ENCODE measurements at regions not wholly inside any gene's neighbourhood (a gene's known extent, or its start where the extent isn't known, plus 50 kb on each side); places are given as distances from the start of the nearest gene placed in this dataset.

DNA sequence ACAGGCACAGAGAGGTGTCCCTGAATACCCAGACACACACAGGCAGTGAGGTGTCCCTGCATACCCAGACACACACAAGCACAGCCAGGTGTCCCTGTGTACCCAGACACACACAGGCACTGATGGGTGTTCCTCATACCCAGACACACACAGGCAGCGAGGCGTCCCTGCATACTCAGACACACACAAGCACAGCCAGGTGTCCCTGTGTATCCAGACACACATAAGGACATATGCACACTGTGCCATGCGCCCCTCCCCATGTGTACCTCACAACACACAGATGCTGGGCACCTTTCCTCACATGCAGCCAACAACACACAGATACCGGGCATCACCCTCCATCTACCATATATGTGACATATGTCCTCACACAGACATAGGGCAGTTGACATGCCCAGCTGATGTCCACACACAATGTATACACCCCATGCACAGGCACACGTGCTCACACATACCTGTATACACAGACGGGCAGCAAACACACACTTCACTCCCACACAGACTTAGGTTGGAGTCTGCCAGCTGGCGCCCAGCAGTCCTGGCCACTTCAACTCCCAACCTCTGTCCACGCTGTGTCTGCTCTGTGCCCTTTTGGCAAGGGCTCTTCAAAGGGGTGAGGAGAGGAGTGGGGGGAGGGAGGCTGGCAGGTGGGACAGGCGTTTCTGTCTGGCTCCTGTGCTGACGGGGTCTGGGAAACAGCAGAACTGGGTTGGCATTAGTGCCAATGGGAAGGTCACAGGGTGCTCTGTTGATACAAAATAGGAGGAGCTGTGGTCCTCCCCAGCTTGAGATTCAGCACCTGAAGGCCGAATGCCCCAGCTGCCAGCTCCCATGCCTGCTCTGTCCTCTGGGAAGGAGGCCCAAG is 69.4 kb upstream of the ALX4 start:
- TF ChIP-seq CHD2 (IDR thresholded peaks at IDR 0.05; ENCODE audit: low read depth, low read length) (no peak), XBP1 (CRISPR knock-in tag; IDR thresholded peaks at IDR 0.05) (no peak), SMC3 (IDR thresholded peaks at IDR 0.05; ENCODE audit: low read length) (no peak), ZNF619 (CRISPR knock-in tag; IDR thresholded peaks at IDR 0.05) (no peak), AGO1 (IDR thresholded peaks at IDR 0.05; ENCODE audit: low read depth, low read length, poor library complexity, severe bottlenecking) (no peak), TP53 (CRISPR knock-in tag; conservative IDR thresholded peaks at IDR 0.05) (no peak), MTA3 (CRISPR knock-in tag; IDR thresholded peaks at IDR 0.05) (no peak), HNF4G (IDR thresholded peaks at IDR 0.05; ENCODE audit: borderline replicate concordance, low read depth, low read length) (no peak), HNF4G (CRISPR knock-in tag; IDR thresholded peaks at IDR 0.05; ENCODE audit: borderline replicate concordance, low read depth) (no peak), ZNF878 (CRISPR knock-in tag; IDR thresholded peaks at IDR 0.05) (no peak), WIZ (CRISPR knock-in tag; IDR thresholded peaks at IDR 0.05) (no peak), ZNF383 (CRISPR knock-in tag; IDR thresholded peaks at IDR 0.05; ENCODE audit: borderline replicate concordance) (no peak), ZNF7 (CRISPR knock-in tag; IDR thresholded peaks at IDR 0.05) (no peak)
- TF ChIP-seq, protein P1, sequence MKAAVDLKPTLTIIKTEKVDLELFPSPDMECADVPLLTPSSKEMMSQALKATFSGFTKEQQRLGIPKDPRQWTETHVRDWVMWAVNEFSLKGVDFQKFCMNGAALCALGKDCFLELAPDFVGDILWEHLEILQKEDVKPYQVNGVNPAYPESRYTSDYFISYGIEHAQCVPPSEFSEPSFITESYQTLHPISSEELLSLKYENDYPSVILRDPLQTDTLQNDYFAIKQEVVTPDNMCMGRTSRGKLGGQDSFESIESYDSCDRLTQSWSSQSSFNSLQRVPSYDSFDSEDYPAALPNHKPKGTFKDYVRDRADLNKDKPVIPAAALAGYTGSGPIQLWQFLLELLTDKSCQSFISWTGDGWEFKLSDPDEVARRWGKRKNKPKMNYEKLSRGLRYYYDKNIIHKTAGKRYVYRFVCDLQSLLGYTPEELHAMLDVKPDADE (CRISPR knock-in tag; IDR thresholded peaks at IDR 0.05) = no peak
- TF ChIP-seq, protein P2, sequence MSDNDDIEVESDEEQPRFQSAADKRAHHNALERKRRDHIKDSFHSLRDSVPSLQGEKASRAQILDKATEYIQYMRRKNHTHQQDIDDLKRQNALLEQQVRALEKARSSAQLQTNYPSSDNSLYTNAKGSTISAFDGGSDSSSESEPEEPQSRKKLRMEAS (IDR thresholded peaks at IDR 0.05) = no peak
